HepG2 (cell line): ENCODE measurements at regions not wholly inside any gene's neighbourhood (a gene's known extent, or its start where the extent isn't known, plus 50 kb on each side); places are given as distances from the start of the nearest gene placed in this dataset.

Source experiments
- ATAC-seq: fragments of 200-7000 bp; cut with Tn5 transposase; 3 replicates; pipeline ENCODE4 v1.9.1; 2020; ENCODE audit warnings: mild to moderate bottlenecking, moderate library complexity
- BruUV-seq: library from RNA; stranded (reverse); fragments of 400-500 nt; replicated peaks from 2 replicates; lab custom pipeline; 2021; lab: Mats Ljungman, UMichigan
- CTCF ChIA-PET: fragments of 300-600 bp; formaldehyde crosslinking; extraction: SDS; loops from one replicate; lab custom pipeline; 2021; ENCODE audit warnings: low total read pairs, inconsistent platforms, low intra/inter-chr PET ratio; lab: Yijun Ruan, JAX
- POLR2A ChIA-PET: fragments of 350-600 bp; sonication (Branson Sonifier 250); formaldehyde crosslinking; loops from one replicate; lab custom pipeline; 2020; ENCODE audit warnings: antibody characterized with exemption, inconsistent platforms; lab: Yijun Ruan, JAX
- DNase-seq: peaks from one replicate; pipeline ENCODE4 v3.0.0-alpha.2; 2015; ENCODE audit warnings: low spot score
- FAIRE-seq: peaks from 3 replicates; lab custom pipeline; 2011; peaks lifted over from hg19 to GRCh38; lab: Jason Lieb, UNC
- H2AFZ ChIP-seq: one replicate; pipeline ENCODE4 v1.6.1; 2011; ENCODE audit warnings: low read length, inconsistent platforms
- H3K27ac ChIP-seq: fragments of 300-600 bp; 3 replicates; pipeline ENCODE4 v1.8.0; 2011; ENCODE audit warnings: mixed run types, mild to moderate bottlenecking, mixed read lengths, low read length, inconsistent platforms; ENCODE audit not compliant: insufficient read depth; ENCODE audit errors: extremely low read length
- H3K27me3 ChIP-seq, 2 experiments: fragments of 200-600 bp in 1 of 2; 2 replicates in 1 of 2; 3 replicates in 1 of 2; pipeline versions ENCODE4 v1.6.0 to v1.8.0; 2011; ENCODE audit warnings: low read length in 2 of 2, mild to moderate bottlenecking in 2 of 2, moderate library complexity in 2 of 2, inconsistent platforms in 1 of 2; ENCODE audit not compliant: insufficient read depth in 2 of 2, control insufficient read depth in 1 of 2
- H3K36me3 ChIP-seq, 2 experiments: fragments of 200-600 bp in 1 of 2; replicated peaks in 1 of 2; 2 replicates in 1 of 2; 3 replicates in 1 of 2; pipeline versions ENCODE4 v1.5.1 to v1.8.0; 2011; ENCODE audit warnings: low read length in 2 of 2, inconsistent platforms in 1 of 2; ENCODE audit not compliant: insufficient read depth in 2 of 2, control insufficient read depth in 1 of 2
- H3K4me1 ChIP-seq: 2 replicates; pipeline ENCODE4 v1.5.1; 2012; ENCODE audit warnings: low read length, inconsistent platforms; ENCODE audit not compliant: insufficient read depth
- H3K4me2 ChIP-seq: 2 replicates; pipeline ENCODE4 v1.6.0; 2011; ENCODE audit warnings: low read depth, low read length, inconsistent platforms
- H3K4me3 ChIP-seq, 3 experiments: fragments of 200-600 bp in 1 of 3; sonication (generic), shearing (Covaris generic) in 1 of 3; replicated peaks in 1 of 3; 2 replicates each; pipeline ENCODE4 v1.5.1; 2011 to 2016; ENCODE audit warnings: low read length in 3 of 3, inconsistent platforms in 2 of 3, low read depth in 2 of 3, mild to moderate bottlenecking in 2 of 3, control low read depth in 1 of 3, mixed read lengths in 1 of 3; ENCODE audit not compliant: insufficient read depth in 1 of 3
- H3K79me2 ChIP-seq: one replicate; pipeline ENCODE4 v1.6.1; 2011; ENCODE audit warnings: low read length, inconsistent platforms; ENCODE audit not compliant: insufficient read depth
- H3K9ac ChIP-seq: 2 replicates; pipeline ENCODE4 v1.6.0; 2011; ENCODE audit warnings: mild to moderate bottlenecking, low read depth, low read length, inconsistent platforms; ENCODE audit not compliant: insufficient read depth
- H3K9me3 ChIP-seq: 2 replicates; pipeline ENCODE4 v1.5.1; 2012; ENCODE audit warnings: mild to moderate bottlenecking, low read length
- H4K20me1 ChIP-seq: 2 replicates; pipeline ENCODE4 v1.6.0; 2011; ENCODE audit warnings: inconsistent platforms, mild to moderate bottlenecking, low read length, moderate library complexity; ENCODE audit not compliant: insufficient read depth
- BORCS8-MEF2B ChIP-seq: sonication (generic); formaldehyde crosslinking; IDR thresholded peaks from 2 replicates; pipeline ENCODE4 v1.8.0; 2022; ENCODE audit warnings: mild to moderate bottlenecking, missing genetic modification reagents
- MBD4 ChIP-seq: IDR thresholded peaks from 2 replicates; pipeline ENCODE4 v1.6.1; 2012; ENCODE audit warnings: low read length, inconsistent platforms, borderline replicate concordance
- NR2C2 ChIP-seq: sonication (generic); formaldehyde crosslinking; IDR thresholded peaks from 2 replicates; pipeline ENCODE4 v1.4.0; 2020; ENCODE audit warnings: missing genetic modification reagents, mild to moderate bottlenecking, moderate library complexity, borderline replicate concordance
- PAF1 ChIP-seq: IDR thresholded peaks from 2 replicates; pipeline ENCODE4 v1.6.1; 2016; ENCODE audit warnings: missing genetic modification reagents, missing compliant biosample characterization
- RBM39 ChIP-seq: fragments of 200-400 bp; formaldehyde crosslinking; IDR thresholded peaks from one replicate; pipeline ENCODE4 v1.6.1; 2018; ENCODE audit warnings: antibody characterized with exemption, mild to moderate bottlenecking, low read depth, low read length; ENCODE audit not compliant: poor library complexity, severe bottlenecking
- ZNF747 ChIP-seq: sonication (generic); formaldehyde crosslinking; IDR thresholded peaks from 2 replicates; pipeline ENCODE4 v1.8.1; 2023; ENCODE audit warnings: missing genetic modification reagents, mild to moderate bottlenecking, borderline replicate concordance
- whole genome bisulfite sequencing: methylation state at CpG from one replicate; pipeline ENCODE4 v1.1.6; 2017; ENCODE audit warnings: low lambda C conversion rate; 5-methylcytosine and 5-hydroxymethylcytosine counted together
- in situ Hi-C: cut with HindIII; loops from 2 replicates; pipeline ENCODE4 v1.10.0; 2017; ENCODE audit warnings: low pct_unique_long_range_greater_than_20kb; ENCODE audit not compliant: extremely low pct_ligation_motif_present
- intact Hi-C: fragments of 100-400 bp; cut with micrococcal nuclease; formaldehyde crosslinking; loops from one replicate; pipeline ENCODE4 v1.10.0; 2022; ENCODE audit not compliant: unreplicated experiment
- TF ChIP-seq, protein P1 (sequence below): sonication (generic); formaldehyde crosslinking; IDR thresholded peaks from 2 replicates; pipeline ENCODE4 v1.4.0; 2020; ENCODE audit warnings: mild to moderate bottlenecking, missing genetic modification reagents
- TF ChIP-seq, protein P2 (sequence below): sonication (generic); formaldehyde crosslinking; IDR thresholded peaks from 2 replicates; pipeline ENCODE4 v1.8.1; 2023; ENCODE audit warnings: missing genetic modification reagents, inconsistent platforms, borderline replicate concordance

DNA sequence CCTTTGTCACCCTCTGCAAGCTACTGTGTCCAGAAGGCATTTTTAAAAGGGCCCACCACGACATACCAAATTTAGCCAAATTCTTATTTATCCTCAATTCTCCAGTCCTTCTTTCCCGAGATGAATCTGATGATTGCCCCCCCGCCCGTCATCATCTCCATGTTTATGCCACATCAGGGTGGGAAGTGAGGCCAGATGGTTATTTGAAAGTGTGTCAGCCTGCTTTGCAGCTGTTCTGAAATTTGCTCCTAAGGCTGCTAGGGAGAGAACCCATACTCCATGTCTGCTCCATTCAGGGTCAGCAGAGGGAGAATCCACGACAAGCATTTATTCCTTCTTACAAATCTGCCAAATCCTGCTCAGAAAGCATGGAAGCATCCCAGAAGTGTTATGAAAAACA lies 337.8 kb downstream of the ADAMTS20 start:
- Histone ChIP-seq H3K9ac (no peak overlapping the region), H3K4me1 (no peaks in the 10 kb centered on the region), H3K9me3 (no peaks in the 10 kb centered on the region), H4K20me1 (no peaks in the 10 kb centered on the region), H2AFZ (no peak overlapping the region), H3K4me2 (no peak overlapping the region), H3K27ac (no peak overlapping the region), H3K79me2 (no peaks in the 10 kb centered on the region), H3K27me3 (no peaks in the 10 kb centered on the region), H3K36me3 (no peaks in the 10 kb centered on the region), H3K4me3 (no peak overlapping the region)
- POLR2A ChIA-PET, result no interaction called here
- DNase-seq, result no peak
- intact Hi-C loops, result loop anchor here (5.0 kb wide), 1 partner anchor 398 kb away; no protein-coding TSS in a partner anchor
- FAIRE-seq, result no peak
- TF ChIP-seq, protein P1, sequence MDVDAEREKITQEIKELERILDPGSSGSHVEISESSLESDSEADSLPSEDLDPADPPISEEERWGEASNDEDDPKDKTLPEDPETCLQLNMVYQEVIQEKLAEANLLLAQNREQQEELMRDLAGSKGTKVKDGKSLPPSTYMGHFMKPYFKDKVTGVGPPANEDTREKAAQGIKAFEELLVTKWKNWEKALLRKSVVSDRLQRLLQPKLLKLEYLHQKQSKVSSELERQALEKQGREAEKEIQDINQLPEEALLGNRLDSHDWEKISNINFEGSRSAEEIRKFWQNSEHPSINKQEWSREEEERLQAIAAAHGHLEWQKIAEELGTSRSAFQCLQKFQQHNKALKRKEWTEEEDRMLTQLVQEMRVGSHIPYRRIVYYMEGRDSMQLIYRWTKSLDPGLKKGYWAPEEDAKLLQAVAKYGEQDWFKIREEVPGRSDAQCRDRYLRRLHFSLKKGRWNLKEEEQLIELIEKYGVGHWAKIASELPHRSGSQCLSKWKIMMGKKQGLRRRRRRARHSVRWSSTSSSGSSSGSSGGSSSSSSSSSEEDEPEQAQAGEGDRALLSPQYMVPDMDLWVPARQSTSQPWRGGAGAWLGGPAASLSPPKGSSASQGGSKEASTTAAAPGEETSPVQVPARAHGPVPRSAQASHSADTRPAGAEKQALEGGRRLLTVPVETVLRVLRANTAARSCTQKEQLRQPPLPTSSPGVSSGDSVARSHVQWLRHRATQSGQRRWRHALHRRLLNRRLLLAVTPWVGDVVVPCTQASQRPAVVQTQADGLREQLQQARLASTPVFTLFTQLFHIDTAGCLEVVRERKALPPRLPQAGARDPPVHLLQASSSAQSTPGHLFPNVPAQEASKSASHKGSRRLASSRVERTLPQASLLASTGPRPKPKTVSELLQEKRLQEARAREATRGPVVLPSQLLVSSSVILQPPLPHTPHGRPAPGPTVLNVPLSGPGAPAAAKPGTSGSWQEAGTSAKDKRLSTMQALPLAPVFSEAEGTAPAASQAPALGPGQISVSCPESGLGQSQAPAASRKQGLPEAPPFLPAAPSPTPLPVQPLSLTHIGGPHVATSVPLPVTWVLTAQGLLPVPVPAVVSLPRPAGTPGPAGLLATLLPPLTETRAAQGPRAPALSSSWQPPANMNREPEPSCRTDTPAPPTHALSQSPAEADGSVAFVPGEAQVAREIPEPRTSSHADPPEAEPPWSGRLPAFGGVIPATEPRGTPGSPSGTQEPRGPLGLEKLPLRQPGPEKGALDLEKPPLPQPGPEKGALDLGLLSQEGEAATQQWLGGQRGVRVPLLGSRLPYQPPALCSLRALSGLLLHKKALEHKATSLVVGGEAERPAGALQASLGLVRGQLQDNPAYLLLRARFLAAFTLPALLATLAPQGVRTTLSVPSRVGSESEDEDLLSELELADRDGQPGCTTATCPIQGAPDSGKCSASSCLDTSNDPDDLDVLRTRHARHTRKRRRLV (CRISPR knock-in tag), result no peak
- TF ChIP-seq NR2C2 (CRISPR knock-in tag), result no peak
- no peak for TF ChIP-seq RBM39
- TF ChIP-seq, protein P2, sequence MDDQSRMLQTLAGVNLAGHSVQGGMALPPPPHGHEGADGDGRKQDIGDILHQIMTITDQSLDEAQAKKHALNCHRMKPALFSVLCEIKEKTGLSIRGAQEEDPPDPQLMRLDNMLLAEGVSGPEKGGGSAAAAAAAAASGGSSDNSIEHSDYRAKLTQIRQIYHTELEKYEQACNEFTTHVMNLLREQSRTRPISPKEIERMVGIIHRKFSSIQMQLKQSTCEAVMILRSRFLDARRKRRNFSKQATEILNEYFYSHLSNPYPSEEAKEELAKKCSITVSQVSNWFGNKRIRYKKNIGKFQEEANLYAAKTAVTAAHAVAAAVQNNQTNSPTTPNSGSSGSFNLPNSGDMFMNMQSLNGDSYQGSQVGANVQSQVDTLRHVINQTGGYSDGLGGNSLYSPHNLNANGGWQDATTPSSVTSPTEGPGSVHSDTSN (CRISPR knock-in tag), result no peak
- TF ChIP-seq BORCS8-MEF2B (CRISPR knock-in tag), result no peak
- no peak for TF ChIP-seq ZNF747 (CRISPR knock-in tag)
- TF ChIP-seq MBD4, result no peak
- TF ChIP-seq PAF1, result no peak
- CTCF ChIA-PET, result no interaction called here
- no peak for ATAC-seq
- WGBS, result 0% methylated on average over 5 of the region's 5 CpGs
- in situ Hi-C loops, result no loop called here
- no TSS peak for BruUV-seq
